CD4-positive, alpha-beta T cell (primary cell): ENCODE measurements at regions not wholly inside any gene's neighbourhood (a gene's known extent, or its start where the extent isn't known, plus 50 kb on each side); places are given as distances from the start of the nearest gene placed in this dataset.

Experiments used
- ATAC-seq: fragments of 200-7000 bp; cut with Tn5 transposase; one replicate; pipeline ENCODE4 v1.10.0; 2022; ENCODE audit warnings: mild to moderate bottlenecking; ENCODE audit not compliant: poor library complexity
- CTCF ChIA-PET: fragments of 350-600 bp; sonication (Branson Sonifier 250); formaldehyde crosslinking; loops from one replicate; lab custom pipeline; 2021; ENCODE audit warnings: antibody characterized with exemption, inconsistent platforms; lab: Charles Lee
- POLR2A ChIA-PET: fragments of 350-600 bp; sonication (Branson Sonifier 250); formaldehyde crosslinking; loops from one replicate; lab custom pipeline; 2021; ENCODE audit warnings: antibody characterized with exemption, inconsistent platforms; lab: Charles Lee
- DNase-seq, 14 experiments: peaks; one replicate each; pipeline ENCODE4 v3.0.0-alpha.2; 2013 to 2020; ENCODE audit warnings: mixed read lengths in 2 of 14
- H3K27ac ChIP-seq, 2 donors: one replicate each; pipeline versions ENCODE4 v1.5.1 to v1.7.0; 2013; ENCODE audit warnings: low read length in 2 of 2, low read depth in 1 of 2, mild to moderate bottlenecking in 1 of 2
- H3K27me3 ChIP-seq, 2 experiments: 1 replicate in 1 of 2; 2 replicates in 1 of 2; pipeline versions ENCODE4 v1.6.1 to v1.7.0; 2013; ENCODE audit warnings: low read length in 2 of 2, control low read depth in 1 of 2, mild to moderate bottlenecking in 1 of 2, moderate library complexity in 1 of 2; ENCODE audit not compliant: insufficient read depth in 2 of 2, control insufficient read depth in 1 of 2
- H3K36me3 ChIP-seq: one replicate; pipeline ENCODE4 v1.6.1; 2013; ENCODE audit warnings: low read length, control low read depth; ENCODE audit not compliant: insufficient read depth
- H3K4me1 ChIP-seq: one replicate; pipeline ENCODE4 v1.6.1; 2013; ENCODE audit warnings: low read length, control low read depth; ENCODE audit not compliant: insufficient read depth
- H3K4me3 ChIP-seq: one replicate; pipeline ENCODE4 v1.5.1; 2013; ENCODE audit warnings: mild to moderate bottlenecking, low read length, moderate library complexity
- H3K9me3 ChIP-seq, 2 experiments: 1 replicate in 1 of 2; 2 replicates in 1 of 2; pipeline versions ENCODE4 v1.6.1 to v1.7.0; 2013; ENCODE audit warnings: low read length in 2 of 2, mild to moderate bottlenecking in 2 of 2, control low read depth in 1 of 2, moderate library complexity in 1 of 2; ENCODE audit not compliant: control insufficient read depth in 1 of 2, insufficient read depth in 1 of 2
- H3K27ac Mint-ChIP-seq: one replicate; pipeline ENCODE4 v1.8.0; 2020; ENCODE audit warnings: mixed read lengths
- H3K27me3 Mint-ChIP-seq: one replicate; pipeline ENCODE4 v1.8.0; 2021; ENCODE audit warnings: mixed read lengths
- H3K36me3 Mint-ChIP-seq: one replicate; pipeline ENCODE4 v1.8.0; 2021; ENCODE audit warnings: low read depth, mixed read lengths
- H3K4me1 Mint-ChIP-seq: one replicate; pipeline ENCODE4 v1.8.0; 2021; ENCODE audit warnings: low read depth, mixed read lengths
- H3K4me3 Mint-ChIP-seq: one replicate; pipeline ENCODE4 v1.8.0; 2020; ENCODE audit warnings: mild to moderate bottlenecking, mixed read lengths
- H3K9me3 Mint-ChIP-seq: one replicate; pipeline ENCODE4 v1.8.0; 2020; ENCODE audit warnings: mixed read lengths
- intact Hi-C, 2 experiments: fragments of 100-400 bp; cut with DNase I in 1 of 2; cut with micrococcal nuclease in 1 of 2; formaldehyde crosslinking; loops; one replicate each; pipeline versions ENCODE4 v1.15.1 to v1.9.0; 2023 to 2025; cut with DNase I, micrococcal nuclease
- TF ChIP-seq, protein P1 (sequence below): fragments of 200-600 bp; IDR thresholded peaks from one replicate; pipeline ENCODE4 v1.8.0; 2022; ENCODE audit warnings: antibody characterized with exemption, mild to moderate bottlenecking

DNA sequence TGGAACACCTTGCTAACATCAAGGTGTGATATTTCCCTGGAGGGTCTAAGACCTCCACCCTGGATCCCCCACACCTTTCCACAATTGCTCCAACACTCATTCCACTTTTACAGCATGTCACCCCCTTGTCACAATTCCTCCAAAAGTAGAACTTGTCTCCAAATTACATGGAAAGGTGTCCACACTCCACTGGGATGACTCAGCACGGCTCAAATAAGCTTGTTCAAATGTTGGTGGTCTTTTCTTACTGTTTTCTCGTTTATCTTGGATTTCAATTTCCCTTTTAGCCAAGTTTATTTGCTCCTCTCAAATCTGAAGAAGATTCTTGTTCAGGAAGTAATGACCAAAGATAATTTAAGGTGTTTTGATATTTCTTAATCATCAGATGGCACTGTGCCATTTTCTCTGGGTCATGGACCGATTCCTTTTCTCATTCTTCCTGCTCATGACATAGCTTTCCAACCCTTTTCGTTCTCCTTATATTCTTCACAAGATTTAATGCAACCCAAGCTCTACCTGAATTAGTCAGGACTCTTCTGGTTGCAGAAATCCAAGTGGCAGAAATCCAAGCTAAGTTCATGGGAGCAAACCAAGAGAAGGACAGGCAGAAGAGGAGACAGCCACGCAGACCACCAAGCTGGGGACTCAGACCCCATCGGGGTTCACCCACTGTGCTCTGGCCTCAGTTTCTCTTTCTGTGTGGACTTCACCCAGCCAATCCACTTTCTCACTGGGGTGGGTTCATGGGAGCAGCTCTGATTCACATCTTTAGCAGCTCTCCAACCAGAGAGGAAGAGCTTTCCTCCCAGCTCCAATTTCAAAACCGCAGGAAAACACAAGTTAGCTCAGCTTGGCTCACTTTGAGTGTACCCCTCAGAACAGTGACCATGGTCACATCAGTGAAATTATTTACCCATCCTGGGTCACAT lies 110.5 kb upstream of the CDYL start:
- H3K36me3 ChIP-seq, result no peaks in the 10 kb centered on the region
- no peak overlapping the region for H3K4me3 ChIP-seq
- H3K27ac ChIP-seq, result no peak overlapping the region
- Mint-ChIP-seq H3K4me3 (no peak overlapping the region), H3K27me3 (peaks cover 26% of the 10 kb centered on the region), H3K36me3 (no peaks in the 10 kb centered on the region), H3K27ac (no peak overlapping the region), H3K9me3 (no peaks in the 10 kb centered on the region), H3K4me1 (no peaks in the 10 kb centered on the region)
- H3K27me3 ChIP-seq, result no peaks in the 10 kb centered on the region
- ChIA-PET POLR2A (no interaction called here), CTCF (no interaction called here)
- peaks cover 0 to 7% of the 10 kb centered on the region in 2 experiments for H3K9me3 ChIP-seq
- DNase-seq (no peak), ATAC-seq (no peak)
- no peaks in the 10 kb centered on the region for H3K4me1 ChIP-seq
- TF ChIP-seq, protein P1, sequence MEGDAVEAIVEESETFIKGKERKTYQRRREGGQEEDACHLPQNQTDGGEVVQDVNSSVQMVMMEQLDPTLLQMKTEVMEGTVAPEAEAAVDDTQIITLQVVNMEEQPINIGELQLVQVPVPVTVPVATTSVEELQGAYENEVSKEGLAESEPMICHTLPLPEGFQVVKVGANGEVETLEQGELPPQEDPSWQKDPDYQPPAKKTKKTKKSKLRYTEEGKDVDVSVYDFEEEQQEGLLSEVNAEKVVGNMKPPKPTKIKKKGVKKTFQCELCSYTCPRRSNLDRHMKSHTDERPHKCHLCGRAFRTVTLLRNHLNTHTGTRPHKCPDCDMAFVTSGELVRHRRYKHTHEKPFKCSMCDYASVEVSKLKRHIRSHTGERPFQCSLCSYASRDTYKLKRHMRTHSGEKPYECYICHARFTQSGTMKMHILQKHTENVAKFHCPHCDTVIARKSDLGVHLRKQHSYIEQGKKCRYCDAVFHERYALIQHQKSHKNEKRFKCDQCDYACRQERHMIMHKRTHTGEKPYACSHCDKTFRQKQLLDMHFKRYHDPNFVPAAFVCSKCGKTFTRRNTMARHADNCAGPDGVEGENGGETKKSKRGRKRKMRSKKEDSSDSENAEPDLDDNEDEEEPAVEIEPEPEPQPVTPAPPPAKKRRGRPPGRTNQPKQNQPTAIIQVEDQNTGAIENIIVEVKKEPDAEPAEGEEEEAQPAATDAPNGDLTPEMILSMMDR, result no peak
- intact Hi-C loops, result no loop called here

- no peaks in the 10 kb centered on the region for H3K36me3 Mint-ChIP-seq
- POLR2A ChIA-PET, result no interaction called here
- ATAC-seq (no peak), DNase-seq (no peak)
- no peak overlapping the region for H3K27ac ChIP-seq
- H3K4me3 Mint-ChIP-seq, result no peak overlapping the region
- H3K27me3 Mint-ChIP-seq, result peaks cover 26% of the 10 kb centered on the region
- no peaks in the 10 kb centered on the region for H3K27me3 ChIP-seq
- TF ChIP-seq, protein P1, result no peak
- CTCF ChIA-PET, result no interaction called here
- intact Hi-C loops, result no loop called here
- H3K4me1 ChIP-seq, result no peaks in the 10 kb centered on the region
- H3K9me3 ChIP-seq, result peaks cover 0 to 8% of the 10 kb centered on the region in 2 experiments
- H3K9me3 Mint-ChIP-seq, result no peaks in the 10 kb centered on the region
- no peaks in the 10 kb centered on the region for H3K4me1 Mint-ChIP-seq
- H3K27ac Mint-ChIP-seq, result no peak overlapping the region
- H3K36me3 ChIP-seq, result no peaks in the 10 kb centered on the region
- no peak overlapping the region for H3K4me3 ChIP-seq
Measured at GRCh38 chr6:4664911-4665310, 111.3 kb upstream of the CDYL start.

- ChIA-PET POLR2A (no interaction called here), CTCF (no interaction called here)
- ATAC-seq (no peak), DNase-seq (no peak)
- Histone ChIP-seq H3K36me3 (no peaks in the 10 kb centered on the region), H3K9me3 (peaks cover 0 to 8% of the 10 kb centered on the region in 2 experiments), H3K4me1 (no peaks in the 10 kb centered on the region), H3K4me3 (no peak overlapping the region), H3K27ac (no peak overlapping the region), H3K27me3 (no peaks in the 10 kb centered on the region)
- TF ChIP-seq, protein P1, result no peak
- Mint-ChIP-seq H3K9me3 (no peaks in the 10 kb centered on the region), H3K36me3 (no peaks in the 10 kb centered on the region), H3K4me3 (no peak overlapping the region), H3K27me3 (peaks cover 26% of the 10 kb centered on the region), H3K4me1 (no peaks in the 10 kb centered on the region), H3K27ac (no peak overlapping the region)
- intact Hi-C loops, result no loop called here
Measured at GRCh38 chr6:4664117-4664626, 112.0 kb upstream of the CDYL start.
